HG03439 (cell line): ENCODE measurements at regions not wholly inside any gene's neighbourhood (a gene's known extent, or its start where the extent isn't known, plus 50 kb on each side); places are given as distances from the start of the nearest gene placed in this dataset.

ENCODE experiments used
- ATAC-seq: cut with Tn5 transposase; IDR thresholded peaks from one replicate; pipeline ENCODE4 v1.9.1; 2021; ENCODE audit warnings: mild to moderate bottlenecking, moderate library complexity; ENCODE audit not compliant: unreplicated experiment

GRCh38 chr18:27412556-27412955 lies 227.4 kb upstream of the CHST9 start:
- no peak for ATAC-seq

DNA sequence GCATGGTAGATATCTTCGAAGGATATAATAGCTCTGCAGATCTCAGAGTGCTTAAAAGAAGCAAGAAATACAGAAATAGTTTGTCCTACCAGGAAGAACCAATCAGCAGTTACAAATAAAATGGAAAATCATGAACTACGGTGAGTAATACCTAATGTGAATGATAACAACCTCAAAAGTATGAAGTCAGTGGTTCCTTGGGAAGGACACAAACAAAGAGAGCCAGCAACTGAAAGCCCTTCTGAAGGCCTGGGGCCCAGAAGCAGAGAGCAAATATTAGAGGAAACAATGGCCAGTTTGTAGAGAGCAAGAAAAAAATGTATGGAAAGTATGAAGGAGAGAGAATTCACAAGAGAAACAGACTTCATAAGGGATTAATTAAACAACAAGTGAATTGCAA lies 226.8 kb upstream of the CHST9 start:
- ATAC-seq: no peak

DNA sequence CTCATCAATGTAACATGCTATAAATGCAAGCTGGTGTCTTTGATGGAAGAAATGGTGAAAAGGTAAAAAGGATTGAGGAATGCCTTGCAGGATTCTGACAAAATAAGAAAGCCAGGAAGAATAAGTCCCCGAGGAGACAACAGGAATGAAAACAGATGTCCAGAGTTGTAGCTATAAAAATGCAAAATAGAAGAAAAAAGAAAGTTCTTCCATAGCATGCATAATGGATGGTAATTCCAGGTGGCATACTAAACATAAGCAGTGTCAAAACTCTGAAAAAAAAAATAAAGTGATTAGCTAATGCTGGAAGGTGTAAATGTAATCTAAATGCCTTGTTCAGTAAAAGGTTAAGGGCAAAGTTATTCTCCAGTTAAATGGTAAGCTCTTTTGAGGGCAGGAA lies 225.9 kb upstream of the CHST9 start:
- no peak for ATAC-seq

DNA sequence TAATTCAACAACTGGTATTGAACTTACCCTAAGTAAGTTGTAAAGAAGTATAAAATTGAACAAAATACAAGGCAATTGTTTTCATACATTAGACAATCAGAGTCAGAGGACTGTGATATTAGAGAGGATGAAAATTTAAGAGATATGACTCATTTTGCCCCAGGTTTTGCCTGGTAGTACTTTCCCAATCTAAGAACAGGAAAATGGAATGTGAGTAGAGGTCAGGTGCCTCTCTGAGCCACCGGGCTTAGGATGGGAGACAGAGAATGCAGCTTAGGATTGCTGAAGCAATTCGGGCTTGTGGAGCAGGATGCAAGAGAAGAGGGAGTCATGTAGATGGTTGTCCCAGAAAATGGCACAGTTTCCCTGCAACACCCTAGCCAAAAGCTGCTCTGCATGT lies 219.7 kb upstream of the CHST9 start:
- ATAC-seq: no peak

- ATAC-seq: no peak
These were observed 214.9 kb upstream of the CHST9 start for GRCh38 chr18:27400001-27400400.

DNA sequence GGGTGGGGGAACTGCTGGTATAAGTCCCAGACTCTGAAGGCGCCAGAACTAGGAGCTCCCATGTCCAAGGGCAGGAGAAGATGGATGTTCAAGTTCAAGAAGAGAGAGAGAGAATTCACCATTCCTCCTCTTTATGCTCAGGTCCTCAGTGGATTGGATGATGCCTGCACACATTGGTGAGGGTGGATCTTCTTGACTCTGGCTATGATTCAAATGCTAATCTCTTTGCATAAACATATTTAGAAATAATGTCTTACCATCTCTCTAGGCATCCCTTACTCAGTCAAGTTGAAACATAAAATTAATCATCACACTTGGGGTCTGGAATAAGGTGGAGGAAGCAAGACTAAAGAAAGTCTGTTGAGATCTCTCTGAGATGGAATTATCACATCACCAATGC lies 210.6 kb upstream of the CHST9 start:
- no peak for ATAC-seq

GRCh38 chr18:27394687-27395086 lies 209.6 kb upstream of the CHST9 start:
- no peak for ATAC-seq

GRCh38 chr18:27382567-27383216 lies 197.6 kb upstream of the CHST9 start:
- no peak for ATAC-seq

DNA sequence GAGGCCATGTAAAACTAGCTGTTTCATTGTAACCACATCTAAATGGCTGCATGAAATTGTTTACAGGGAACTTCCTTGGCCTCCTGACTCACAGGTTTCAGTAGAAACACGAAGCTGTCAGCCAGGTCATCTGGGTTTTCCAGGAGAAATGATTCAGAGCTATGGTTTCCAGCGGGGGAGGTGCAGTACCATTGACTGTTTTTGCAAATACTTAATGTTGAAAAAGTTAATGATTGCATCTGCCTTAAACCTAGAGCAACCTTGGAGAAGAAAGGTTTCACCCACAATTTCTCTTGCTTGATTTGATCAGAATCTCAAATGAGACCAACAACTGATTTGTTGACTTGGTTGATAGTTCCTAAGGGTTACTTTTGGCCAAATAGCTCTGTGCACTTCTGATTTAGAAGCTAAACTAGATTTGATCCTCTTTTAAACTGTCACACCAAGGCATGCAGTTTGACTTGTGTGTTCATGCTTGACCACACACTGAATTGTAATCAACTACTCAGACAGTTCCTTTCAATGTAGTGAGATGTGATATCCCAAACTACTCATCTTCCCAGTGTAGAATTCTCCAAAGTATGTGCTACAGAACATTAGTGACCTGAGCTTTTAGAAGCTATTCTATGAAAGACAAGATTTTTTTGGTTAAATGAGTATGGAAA lies 193.5 kb upstream of the CHST9 start:
- no peak for ATAC-seq

DNA sequence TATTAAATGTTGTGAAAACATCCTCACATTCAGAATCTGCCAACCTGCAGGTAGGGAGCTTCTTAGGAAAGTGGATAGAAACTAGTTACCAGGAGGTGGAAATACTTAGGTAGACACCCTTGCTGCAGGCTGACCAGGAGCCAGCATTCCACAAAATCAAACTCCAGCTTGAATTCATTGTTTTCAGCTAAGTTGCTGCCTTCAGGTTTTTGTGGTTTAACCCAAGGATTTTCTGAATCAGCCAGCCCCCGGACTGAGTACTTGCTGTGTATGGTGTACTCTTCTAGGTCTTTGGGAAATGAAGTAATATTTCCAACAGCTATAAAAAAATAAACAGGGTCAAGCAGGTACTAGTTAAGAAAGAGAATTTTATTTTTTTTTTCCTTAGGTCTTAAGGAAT lies 192.1 kb upstream of the CHST9 start:
- ATAC-seq: no peak

GRCh38 chr18:27372386-27372785 lies 187.3 kb upstream of the CHST9 start:
- ATAC-seq: no peak

DNA sequence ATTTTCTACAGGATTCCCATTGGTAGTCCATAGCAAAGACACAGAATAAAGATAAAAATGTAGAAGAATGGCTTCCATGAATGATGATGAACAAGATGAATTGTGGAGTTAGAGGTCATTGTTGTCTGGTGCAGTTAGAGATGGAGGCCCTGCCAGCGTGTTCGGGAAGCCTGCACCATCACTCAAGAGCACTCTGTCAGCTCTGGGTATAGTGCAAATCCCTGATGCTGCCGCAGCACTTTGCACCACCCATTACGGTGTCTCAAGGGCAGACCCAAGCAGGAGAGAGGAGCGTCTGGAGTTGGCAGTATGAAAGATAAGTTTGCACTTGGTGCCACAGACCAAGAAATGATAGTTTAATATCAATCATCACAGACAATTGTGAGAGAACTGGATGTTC lies 181.6 kb upstream of the CHST9 start:
- ATAC-seq: no peak

DNA sequence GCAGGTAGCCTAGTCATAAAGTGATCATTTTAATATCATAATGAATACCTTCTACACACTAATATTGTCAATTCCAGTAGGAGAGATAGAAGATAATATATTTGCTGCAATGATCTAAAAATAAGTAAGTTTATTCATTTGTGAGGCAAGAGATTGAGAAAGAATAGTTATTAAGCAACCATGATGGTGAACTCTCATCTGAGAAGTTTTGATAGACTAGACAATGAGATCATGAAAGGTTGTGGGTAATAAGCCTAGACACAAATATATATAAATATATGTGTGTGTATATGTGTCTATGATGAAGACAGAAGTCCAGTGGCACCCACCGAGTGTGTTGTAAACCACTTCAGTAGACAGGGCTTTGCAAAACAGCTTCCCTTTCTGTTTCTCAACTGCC lies 181.0 kb upstream of the CHST9 start:
- no peak for ATAC-seq

GRCh38 chr18:27363872-27364271 lies 178.8 kb upstream of the CHST9 start:
- ATAC-seq: no peak

DNA sequence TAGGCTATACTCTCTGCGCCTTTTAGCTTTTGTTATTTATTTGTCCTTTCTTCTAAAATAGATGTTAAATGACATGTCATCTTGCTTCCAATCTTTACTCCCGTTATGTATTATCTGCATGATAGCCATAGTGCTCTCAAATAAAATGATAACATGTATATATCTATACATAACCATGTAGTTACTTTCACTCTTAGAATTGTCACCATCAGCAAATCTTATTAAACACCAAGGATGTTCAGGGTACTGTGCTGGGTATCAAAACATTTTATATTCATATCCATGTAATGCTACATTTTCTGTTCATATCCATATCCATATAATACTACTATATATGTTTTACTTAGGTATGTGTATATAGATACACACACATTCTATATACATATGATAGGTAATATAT lies 176.4 kb upstream of the CHST9 start:
- no peak for ATAC-seq

DNA sequence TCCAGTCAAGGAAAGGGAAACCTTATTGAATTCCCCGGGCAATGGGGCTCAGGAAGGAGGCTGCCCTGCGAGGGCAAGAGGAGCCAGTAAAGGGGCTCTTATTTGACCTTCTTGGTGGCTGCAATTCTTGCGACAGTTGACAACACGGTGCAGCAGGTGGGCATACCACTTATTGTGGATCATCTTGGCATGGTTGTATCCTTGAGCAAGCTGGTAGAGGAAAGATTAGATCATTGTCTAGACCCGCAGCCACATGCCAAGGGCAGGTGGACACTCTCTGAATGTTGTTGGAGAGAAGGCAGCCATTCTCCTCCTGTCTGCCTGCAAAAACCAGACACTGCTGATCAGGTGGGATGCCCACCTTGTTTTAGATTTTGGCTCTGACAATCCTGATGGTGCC lies 170.2 kb upstream of the CHST9 start:
- ATAC-seq: no peak

DNA sequence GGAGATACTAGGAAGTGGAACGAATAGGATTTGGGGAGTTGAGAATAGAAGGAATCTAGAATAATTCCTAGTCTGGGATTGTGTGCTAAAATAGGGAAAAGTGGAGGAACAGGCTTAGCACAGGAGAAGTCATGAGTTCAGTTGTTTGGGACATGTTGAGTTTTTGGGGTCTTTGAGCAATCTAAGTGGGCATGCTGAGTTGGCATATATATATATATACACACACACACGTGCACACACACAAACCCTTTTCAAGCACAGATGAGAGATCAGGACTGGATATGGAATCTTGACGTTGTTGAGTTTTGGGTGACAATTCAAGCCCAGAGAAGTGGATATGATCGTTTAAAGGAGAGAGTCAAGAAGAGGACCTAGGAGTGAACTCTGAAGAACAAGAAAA lies 168.2 kb upstream of the CHST9 start:
- ATAC-seq: no peak

DNA sequence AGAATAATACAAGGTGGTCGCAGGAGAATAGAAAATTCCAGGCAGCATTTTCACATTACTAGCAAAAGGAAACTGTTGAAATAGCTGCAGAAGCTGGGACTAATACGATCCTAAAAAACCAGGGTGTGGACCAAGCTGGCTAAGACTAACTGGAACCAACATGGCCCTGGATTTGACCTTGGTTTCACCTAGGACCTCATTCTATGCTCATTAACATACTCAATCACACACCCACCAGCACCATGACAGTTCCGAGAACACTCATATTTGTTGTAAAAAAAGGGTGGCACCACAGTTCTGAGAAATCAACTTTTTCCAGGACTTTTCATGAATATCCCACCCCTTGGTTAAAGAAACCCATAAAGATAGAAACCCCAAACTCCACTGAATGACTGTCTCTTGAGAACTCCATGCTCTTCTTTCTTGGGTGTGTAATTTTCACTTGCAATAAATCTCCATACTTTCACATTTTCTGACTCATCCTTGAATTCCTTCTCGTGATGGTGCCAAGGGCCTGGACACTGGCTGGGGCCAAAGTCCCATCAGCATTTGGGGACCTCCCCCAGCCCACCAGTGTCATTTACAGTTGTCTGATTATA lies 164.3 kb upstream of the CHST9 start:
- ATAC-seq: no peak

- ATAC-seq: no peak
These were observed 146.5 kb upstream of the CHST9 start for GRCh38 chr18:27331606-27332005.

DNA sequence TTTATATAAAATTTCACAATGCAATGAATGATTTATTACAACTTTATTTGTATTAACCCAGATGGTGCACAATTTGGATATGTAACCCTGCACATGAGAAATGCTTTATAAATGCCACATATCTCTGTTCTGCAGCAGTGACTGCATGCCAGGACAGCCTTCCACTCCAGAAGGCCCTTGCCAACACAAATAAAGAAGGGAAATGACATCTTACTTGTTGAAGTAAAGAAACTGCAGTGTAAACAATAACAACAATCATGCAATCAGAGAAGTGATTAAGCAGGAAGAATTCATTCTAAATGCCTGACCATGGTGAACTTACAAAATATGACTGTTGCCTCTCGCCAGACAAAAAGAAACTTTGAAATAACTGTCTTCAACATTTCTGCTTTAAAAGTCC lies 129.9 kb upstream of the CHST9 start:
- no peak for ATAC-seq

DNA sequence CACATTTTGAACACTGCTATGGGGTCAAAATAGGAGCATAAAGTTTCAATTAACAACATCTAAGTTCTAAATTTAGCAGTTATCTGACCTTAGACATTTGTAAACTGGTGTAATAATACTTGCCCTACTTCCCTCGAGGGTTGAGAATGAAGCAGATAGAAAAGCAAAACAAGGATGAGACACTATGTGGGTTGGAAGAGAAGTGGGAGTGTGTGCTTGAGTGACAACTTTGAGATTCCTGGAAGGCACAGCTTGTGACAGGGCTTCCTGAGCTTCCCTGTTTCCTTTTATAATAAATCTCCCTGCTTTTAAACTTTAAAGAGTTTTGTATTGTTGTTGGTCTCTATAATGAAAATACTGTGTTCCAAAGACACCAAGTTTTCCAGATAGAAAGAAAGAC lies 128.6 kb upstream of the CHST9 start:
- no peak for ATAC-seq

GRCh38 chr18:27312853-27313252 lies 127.7 kb upstream of the CHST9 start:
- no peak for ATAC-seq

DNA sequence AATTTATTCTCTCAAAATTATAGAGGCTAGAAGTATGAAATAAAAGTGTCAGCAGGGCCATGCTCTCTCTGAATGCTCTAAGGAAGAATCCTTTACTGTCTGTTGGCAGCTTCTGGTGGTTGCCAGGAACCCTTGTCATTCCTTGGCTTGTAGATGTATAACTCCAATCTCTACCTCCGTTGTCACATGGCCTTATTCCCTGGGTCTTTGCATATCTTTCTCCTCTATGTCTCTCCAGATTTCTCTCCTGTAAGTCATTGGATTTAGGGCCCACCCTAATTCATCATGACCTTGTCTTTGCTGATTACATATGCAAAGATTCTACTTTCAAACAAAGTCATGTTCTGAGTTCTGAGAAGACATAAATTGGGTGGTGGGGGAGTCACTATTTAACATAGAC lies 127.0 kb upstream of the CHST9 start:
- no peak for ATAC-seq
